ENCODE measurements at regions not wholly inside any gene's neighbourhood (a gene's known extent, or its start where the extent isn't known, plus 50 kb on each side); places are given as distances from the start of the nearest gene placed in this dataset.

DNA sequence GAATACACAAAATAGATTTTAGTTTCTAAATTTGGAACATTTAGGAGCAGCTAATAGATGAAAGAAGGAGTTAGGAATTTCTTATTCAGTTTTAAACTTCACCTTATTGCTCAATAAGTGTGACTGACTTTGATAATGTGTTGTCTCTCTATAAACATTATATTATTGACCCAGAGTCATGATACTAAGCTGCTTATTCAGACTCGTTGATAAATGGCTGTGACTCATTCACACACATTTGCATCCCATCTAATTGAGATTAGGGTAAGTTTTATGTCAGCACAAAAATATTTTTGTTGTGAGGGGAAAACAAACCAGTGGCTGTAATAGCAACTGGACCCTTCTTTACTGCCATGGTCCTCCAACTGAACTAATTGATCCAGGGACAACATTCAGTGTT, 137.6 kb downstream of the GOLIM4 start:
- DNase-seq (ENCODE audit: low read depth) = no peak

DNA sequence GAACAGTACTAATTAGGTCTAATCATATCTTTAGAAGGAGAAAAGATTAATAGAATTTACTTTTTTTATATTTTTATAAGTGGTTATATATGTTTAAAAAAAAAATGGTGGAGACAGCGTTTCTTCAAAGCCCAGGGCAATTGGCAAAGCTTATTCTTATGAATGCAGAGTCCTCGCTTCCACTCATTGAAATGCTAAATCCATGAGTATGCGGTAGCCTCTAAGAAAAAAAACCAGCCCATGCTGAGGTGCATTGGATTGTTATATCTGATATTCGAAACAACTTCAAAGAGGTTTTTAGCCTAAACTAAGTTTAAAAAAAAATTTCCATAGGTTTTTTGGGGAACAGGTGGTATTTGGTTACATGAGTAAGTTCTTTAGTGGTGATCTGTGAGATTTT, 142.8 kb downstream of the GOLIM4 start:
- no peak for DNase-seq (ENCODE audit: low read depth)

DNA sequence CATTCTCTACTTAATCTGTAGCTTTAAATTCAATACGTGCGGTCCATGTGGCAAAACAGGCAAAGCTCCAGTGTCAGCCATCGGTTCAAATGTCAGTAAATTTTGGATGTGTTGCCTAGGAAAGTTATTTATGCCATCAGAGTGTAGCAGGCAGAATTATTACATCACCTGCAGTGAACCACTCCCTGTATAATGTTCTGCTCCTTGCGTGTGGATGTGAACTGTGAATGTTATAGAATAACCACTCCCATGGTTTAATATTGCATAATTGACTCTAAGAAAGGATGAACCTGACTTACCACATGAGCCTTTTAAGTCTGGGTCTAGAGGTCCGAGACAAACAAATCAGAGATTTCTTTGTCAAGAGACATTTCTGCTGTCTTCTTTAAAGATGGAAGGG, 145.5 kb downstream of the GOLIM4 start:
- no peak for DNase-seq (ENCODE audit: low read depth)

DNA sequence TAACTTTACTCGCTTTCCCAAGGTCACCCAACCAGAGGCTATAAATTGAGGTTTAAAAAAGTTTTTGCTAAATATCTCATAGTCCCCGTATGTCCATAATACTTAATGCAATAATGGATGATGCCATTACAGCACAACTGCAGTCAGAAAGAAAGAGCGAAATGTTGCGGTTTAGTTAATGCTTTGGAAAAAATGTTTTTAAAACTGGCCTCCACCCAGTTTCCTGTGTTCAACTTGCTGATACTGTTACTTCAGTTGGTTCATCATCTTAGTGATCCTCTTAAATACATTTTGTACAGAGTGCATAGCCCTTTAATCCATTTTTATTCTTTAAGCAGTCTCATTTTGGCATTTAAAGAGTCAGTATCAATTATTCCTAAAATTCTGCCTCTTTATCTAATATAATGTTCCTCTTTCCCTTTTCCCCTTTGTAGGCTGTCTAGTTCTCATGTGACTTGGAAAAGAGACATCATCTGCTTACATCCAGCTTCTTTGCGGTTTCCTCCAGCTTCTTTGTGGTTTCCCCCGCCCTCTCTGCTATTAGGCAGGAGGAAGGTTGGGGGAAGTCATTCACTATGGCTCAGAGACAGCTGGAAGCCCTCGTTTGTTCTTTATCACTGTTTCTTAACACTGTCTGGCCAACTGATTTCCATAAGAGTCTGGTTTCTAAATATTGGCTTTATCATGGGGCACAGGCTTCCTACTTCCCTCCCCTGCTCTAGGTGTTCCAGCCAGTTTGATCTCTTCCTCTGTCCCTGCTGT, 154.3 kb downstream of the GOLIM4 start:
- DNase-seq (ENCODE audit: low read depth) = peak; percentile 84

DNA sequence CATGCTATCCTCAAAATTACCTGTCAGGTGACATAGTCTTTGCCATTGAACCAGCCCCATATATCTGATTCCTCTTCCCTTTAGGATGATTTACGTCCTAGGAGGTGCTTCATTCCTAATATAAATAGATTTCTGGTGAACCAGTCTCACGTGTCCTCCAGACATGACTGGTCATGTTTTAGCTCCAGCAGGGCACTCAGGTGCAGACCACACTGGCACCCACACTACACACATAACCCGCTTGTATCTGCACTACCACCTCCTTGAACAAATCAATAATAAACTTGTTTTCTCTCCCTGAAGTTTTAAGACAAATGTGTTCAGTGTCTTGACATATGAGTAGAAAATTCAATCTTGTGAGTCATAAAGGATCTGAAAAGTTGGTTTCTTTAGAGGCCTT, 155.5 kb downstream of the GOLIM4 start:
- DNase-seq (ENCODE audit: low read depth) = no peak

DNA sequence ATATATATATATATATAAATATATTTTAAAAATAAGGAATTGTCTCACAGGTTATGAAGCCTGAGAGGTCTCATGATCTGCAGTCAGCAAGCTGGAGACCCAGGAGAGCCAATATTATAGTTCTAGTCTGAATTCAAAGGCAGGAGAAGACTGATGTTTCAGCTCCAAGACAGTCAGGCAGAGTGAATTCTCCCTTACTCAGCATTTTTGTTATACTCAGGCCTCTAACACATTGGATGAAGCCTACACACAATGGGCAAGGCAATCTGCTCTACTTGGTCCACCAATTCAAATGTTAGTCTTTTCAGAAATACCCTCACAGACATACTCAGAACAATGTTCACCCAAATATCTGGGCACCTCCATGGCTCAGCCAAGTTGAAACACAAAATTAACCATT, 157.2 kb downstream of the GOLIM4 start:
- no peak for DNase-seq (ENCODE audit: low read depth)

DNA sequence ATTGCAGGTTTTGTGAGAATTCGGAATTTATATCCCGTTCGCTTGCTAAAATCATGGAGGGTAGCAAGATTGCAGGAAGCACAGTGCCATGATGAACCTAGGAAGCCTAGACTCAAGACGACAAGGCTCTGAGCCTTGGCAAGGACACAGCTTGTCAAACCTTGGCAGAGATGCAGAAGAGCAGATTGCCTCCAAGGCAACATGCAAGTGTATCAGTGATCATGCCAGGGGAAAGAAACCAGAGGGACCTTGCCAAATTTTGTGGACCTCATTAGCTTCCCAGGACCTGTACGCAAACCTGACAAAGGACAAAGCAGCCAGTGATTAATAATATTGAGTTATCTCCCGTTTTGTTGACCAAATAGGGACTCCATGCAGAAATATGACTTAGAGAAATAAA, 159.7 kb downstream of the GOLIM4 start:
- DNase-seq (ENCODE audit: low read depth) = no peak

DNA sequence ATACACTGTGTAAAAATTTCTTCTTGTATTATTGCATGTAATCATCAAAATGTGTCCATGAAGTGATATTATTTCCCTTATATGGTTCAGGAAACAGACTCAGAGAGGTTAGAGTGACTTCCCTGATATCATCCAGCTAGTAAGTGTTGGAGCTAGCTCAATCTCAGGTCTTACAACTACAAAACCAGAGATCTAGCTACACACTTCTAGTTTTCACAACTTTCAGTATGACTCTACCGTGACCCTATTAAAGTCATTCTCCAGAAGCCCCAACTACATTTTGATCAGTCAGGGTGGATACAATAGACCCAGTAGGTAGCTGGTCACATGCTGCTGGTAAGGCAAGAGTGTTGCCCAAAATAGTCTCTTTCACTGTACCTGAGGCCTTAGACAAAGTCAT, 165.3 kb downstream of the GOLIM4 start:
- DNase-seq (ENCODE audit: low read depth) = no peak

DNA sequence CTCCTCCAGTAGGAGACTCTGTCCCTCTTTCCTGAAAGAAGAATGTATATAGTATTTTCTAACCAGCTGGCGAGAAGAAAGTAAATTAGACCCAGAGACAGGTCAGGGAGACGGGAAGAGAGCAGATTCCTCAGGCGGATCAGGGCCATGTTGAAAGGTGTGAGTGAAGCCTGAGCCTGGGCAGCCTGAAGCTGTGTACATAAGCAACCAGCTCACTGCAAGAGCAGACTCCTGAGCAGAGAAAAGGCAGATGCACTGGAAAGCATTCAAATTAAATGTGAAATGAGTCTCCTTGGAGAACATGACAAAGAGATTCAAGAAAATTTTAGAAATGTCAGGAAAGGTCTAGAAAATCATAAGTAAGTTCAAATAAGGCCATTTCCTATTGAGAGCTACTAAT, 165.8 kb downstream of the GOLIM4 start:
- no peak for DNase-seq (ENCODE audit: low read depth)

DNA sequence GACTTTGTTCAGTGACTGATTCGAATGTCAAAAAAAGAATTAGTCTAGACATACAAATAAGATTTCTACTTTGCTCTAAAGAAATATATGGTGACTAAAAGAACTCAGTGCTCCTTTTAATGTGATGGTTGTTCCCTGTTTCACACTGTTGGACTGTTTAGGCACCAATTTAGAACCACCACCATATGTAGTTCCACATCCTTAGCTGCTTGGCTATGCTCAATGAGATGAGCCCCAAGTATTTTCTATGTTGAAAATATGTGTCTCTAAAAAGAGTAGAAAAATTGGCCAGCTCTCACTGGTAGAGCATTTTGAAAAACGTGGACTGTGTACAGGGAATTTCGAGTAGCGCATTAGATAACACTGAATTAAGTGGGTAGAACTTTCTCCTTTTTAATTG, 167.3 kb downstream of the GOLIM4 start:
- no peak for DNase-seq (ENCODE audit: low read depth)

DNA sequence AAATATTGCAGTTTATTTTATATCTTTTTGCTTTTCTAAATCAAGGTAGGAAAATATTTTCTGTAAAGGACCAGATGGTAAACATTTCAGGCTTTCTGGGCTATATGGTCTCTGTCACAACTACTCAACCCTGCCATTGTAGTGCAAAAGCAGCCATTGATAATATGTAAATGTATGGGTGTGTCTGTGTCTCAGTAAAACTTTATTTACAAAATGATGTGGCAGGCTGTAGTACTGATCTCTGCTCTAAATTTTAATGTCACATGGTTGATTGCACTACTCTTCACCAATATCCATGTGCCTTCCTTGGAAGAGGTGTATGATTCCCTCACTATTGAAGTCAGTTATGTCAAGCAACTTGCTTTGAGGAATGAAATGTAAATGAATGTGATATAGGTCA, 175.0 kb downstream of the GOLIM4 start:
- no peak for DNase-seq (ENCODE audit: low read depth)

DNA sequence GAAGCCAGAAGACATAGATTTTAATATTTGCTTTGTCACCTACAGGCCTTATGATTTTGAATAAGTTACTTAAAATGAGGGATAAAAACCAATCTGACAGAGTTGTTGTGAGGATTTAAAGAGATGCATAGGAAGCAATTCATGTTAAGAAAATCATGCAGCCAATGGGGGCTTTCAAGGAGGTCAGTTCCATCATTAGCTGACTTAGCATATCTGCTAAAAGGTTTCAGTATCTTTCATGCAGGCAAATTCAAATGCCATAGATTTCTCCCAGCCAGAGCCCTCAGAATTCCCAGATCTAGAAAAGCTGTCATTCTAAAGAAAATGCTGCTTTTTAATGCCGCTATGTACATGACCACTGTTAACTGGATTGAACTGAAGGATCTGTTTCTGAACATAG, 176.1 kb downstream of the GOLIM4 start:
- no peak for DNase-seq (ENCODE audit: low read depth)

DNA sequence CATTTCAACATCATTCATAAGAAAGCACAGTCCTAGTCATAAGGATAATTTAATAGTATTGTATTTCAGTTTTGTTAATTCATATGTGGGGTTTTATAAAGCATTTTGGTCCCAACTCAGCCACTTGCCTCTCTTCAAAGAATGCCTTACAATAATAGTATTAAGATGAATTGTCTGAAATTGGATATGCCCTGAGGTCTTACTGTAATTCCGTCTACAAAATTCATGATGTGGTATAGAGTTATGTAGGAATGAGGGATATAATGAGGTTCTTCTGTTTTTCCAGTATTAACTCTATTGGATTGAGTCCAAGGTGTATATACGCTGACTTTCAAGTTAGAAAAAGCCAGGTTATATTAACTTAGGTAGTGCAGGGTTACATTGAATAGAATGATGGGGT, 177.0 kb downstream of the GOLIM4 start:
- DNase-seq (ENCODE audit: low read depth) = no peak

DNA sequence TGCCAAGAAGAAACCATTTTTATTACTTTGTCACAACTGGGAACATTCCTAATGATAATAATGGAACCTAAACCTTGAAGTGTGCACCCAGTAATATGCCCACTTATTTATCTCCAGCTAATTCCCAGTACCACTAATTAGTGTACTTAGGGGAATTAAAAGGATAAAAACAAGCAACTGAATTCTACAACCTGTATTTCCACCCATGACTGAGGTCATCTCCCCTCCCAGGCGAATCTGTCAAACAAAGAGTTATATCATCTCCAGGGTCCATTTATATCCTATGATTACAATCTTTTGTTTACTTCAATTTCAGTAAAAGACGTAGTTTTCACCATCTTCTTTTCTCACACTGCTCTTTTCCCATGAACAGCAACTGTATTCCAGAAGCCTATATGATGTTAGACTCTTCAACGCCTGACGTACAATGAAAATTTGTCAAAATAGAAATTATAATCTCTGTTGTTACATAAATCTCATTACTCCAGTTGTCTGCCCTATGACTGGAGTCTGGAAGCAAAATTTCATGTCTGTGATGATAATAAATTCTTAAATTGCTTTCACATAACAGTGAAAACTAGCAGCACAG, 177.6 kb downstream of the GOLIM4 start:
- DNase-seq (ENCODE audit: low read depth) = no peak

DNA sequence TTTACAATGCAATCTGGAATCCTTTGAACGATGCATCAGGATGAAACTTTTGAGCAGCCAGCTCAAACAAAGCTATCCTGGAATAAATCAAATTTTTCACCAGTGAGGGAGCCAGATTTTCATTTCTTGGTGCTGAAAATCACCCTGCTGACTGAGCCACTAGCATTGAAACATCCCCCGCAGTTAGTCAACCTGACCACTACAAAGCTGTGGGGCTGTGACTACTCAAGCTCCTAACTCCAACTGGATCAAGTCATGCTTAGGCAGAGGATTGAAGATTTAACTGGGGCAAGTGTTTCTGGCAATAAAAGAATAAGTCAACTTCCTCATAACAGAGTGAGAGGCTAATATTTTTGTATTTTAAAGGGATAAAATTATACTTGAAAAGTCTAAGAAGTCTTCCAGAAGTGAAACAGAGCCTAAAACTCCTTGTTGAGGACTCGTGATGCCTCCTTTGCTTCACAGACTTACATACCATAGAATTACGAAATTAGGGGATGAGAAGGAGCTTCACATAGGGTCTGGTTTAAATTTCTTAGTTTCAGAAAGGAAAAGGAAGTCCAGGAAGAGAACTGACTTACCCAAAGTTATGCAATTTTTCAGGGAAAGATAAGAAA, 177.8 kb downstream of the SERPINI1 start:
- DNase-seq (ENCODE audit: low read depth) = peak; percentile 7

DNA sequence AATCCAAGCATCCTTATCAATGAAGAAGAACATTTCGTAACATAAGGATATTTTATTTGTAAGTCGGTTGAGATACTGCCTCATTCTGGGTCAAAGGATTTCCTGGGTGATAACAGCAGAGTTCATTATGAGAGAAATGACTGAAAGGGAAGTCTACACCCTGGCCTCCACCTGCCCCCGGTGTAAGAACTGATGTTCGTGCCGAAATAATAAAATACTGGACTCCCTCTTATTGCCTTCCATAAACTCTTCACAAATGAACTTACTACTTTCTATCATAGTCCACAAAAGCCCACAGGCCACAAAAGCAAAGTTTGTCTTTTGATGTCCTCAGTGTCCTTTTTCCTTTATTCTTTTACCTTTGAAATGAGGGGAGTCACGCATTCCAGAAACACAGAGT, 174.4 kb downstream of the SERPINI1 start:
- no peak for DNase-seq (ENCODE audit: low read depth)

DNA sequence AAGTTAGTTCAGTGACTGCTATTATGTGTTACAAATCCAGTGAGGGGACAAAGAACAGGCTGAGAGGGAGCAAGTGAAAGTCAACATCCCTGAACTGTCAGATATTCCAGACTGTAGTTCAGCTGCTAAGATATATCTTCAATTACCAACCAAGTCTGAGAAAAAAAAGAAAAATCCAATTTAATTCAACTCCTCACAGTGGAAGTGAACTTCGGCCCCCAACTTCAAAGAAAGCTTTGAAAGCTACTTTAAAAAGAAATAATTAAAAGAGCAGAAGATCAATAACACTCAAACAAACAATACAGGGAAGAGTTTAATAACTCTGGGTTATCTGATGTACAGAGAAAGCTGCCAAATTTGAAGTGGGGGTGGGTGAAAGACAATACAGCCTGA, 174.0 kb downstream of the SERPINI1 start:
- no peak for DNase-seq (ENCODE audit: low read depth)

DNA sequence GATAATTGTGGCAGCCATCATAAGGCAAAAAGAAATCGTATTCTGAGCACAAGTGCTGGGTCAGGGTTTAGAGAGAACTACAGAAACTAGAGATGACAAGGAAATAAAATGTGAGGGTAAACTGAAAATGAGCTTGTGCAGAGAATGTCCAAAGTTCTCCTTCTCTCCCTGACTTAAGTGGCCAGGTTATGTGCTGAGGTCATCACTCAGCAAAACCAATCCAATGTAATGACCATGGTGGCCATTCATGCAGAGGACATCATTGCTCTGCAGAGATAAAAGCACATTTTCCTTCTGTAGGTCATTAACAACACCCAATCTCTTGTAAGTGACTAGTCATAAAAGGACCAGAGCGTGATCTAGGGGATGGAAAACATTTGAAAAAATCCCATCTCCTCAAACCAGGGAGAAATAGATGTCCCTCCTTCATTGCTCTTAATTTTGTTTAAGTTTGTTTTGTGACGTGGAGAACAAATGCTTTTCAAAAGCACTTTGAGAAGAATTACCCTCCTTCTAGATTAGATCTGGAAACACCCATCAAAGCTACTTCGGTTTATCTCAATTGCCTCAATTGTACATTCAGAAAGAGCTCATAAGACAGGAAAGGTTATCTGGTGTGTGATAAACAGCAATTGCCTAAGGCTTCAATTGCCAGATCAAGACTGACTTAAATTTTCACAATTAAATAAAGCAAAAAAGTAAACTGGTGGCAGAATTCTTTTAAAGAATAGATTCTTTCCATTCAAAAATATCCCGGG, 173.4 kb downstream of the SERPINI1 start:
- DNase-seq (ENCODE audit: low read depth) = no peak

DNA sequence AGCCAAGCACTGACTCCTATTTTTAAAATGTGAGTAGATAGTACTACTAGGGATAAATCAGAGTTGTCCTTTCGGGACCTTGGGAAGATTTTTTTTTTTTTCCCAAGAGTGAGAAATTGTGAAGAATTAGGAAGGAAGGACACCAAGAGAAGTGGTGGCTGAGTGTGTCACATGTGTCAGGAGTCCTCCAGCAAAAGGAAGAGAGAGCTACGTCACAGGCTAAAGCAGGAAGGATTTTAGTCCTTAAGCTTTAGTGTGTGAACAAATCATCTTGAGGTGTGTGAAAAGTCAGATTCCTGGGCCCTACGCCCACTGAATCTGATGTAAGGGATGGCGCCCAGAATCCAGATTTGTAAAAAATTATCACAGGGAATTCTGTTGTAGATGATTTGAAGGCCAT, 172.7 kb downstream of the SERPINI1 start:
- DNase-seq (ENCODE audit: low read depth) = no peak

DNA sequence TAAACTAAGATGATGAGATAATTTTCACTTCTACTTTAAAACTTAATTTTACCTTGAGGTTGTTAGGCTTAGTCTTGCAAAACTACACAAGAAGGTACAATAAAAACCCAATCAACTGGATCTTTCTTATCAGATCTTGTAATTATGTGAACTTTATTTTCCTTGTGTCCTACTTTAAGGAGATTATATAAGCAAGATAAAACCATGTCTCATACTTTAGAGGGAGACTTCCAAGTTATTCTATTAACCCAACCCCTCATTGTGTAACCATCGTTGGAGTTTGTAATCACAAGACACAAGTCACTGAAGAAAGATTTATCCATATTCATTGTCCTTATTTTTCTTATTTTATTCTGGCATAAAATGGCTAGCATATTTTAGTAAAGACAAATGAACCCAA, 165.6 kb downstream of the SERPINI1 start:
- DNase-seq (ENCODE audit: low read depth) = no peak

DNA sequence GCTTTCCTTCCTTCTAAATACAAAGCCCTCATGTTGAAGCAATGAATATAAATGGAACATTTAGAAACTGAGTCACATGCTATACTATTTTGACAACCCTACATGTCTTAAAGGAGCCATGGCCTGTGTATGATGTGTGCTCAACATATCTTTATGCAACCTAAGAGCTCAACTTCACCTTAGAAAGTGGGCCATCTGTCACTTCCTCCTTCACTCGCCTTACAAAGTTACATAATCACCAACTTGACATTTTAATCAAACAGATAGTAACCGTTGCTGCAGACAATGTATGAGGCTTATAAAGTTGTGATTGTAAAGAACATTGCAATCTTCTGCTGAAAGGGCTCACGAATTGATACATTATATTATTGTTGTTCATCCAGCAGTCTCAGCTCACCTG, 163.6 kb downstream of the SERPINI1 start:
- DNase-seq (ENCODE audit: low read depth) = no peak

DNA sequence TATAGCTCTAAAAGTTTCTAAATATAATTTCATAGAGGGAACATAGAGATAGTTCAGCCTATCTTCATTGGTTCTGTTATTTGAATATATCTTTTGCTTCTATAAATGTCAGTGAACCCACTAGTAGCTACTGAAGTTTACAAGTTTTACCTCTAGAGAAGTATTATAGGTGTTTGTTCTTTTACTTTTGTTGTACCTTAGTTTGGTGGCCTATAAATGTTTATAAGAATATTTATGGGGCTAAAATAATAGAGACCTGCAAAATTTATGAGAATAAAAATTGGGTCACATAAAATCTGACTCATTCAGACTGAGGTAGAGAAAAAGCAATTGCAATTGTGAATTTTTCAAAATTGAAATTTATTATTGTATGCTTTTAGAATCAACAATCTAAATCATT, 162.6 kb downstream of the SERPINI1 start:
- DNase-seq (ENCODE audit: low read depth) = no peak

DNA sequence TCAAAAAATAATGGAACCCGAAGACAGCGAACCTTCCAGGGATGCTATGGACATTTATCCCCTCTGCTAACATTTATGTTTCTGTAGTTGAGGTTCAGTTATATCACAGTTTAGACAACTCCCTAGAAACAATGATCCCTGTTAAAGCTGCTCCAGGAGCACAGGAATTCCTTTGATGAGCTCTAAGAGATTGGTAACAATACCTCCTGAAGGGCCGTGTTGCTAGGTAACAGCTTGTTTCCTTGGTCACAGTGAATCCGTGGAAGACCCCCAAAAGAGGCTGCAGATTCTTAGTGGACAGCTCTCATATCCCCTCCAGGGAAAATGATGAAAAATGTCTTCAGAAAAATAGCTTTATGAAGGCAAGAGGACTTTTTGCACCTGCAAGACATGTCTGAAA, 160.2 kb downstream of the SERPINI1 start:
- DNase-seq (ENCODE audit: low read depth) = no peak

Measured in M059J (cell line).